Loucy (cell line): ENCODE measurements at regions not wholly inside any gene's neighbourhood (a gene's known extent, or its start where the extent isn't known, plus 50 kb on each side); places are given as distances from the start of the nearest gene placed in this dataset.

Source experiments
- H2AFZ ChIP-seq: fragments of 200-600 bp; sonication (generic); 2 replicates; pipeline ENCODE4 v1.6.0; 2016; ENCODE audit warnings: antibody characterized with exemption, mild to moderate bottlenecking, low read length, moderate library complexity
- H3F3A ChIP-seq: fragments of 200-600 bp; 2 replicates; pipeline ENCODE4 v1.6.0; 2016; ENCODE audit warnings: antibody characterized with exemption, low read depth, mild to moderate bottlenecking
- H3K27me3 ChIP-seq: fragments of 200-600 bp; sonication (generic); 2 replicates; pipeline ENCODE4 v1.6.1; 2014; ENCODE audit warnings: low read length, mild to moderate bottlenecking; ENCODE audit not compliant: insufficient read depth, poor library complexity, severe bottlenecking
- H3K36me3 ChIP-seq: fragments of 200-600 bp; sonication (generic); 2 replicates; pipeline ENCODE4 v1.6.1; 2016; ENCODE audit warnings: low read length; ENCODE audit not compliant: insufficient read depth
- H3K4me1 ChIP-seq: fragments of 200-600 bp; sonication (generic); 2 replicates; pipeline ENCODE4 v1.5.1; 2014; ENCODE audit warnings: low read length, mild to moderate bottlenecking; ENCODE audit not compliant: insufficient read depth, poor library complexity, severe bottlenecking
- H3K4me2 ChIP-seq: fragments of 200-600 bp; sonication (generic); 2 replicates; pipeline ENCODE4 v1.6.0; 2014; ENCODE audit warnings: antibody characterized with exemption, low read length, low read depth, mild to moderate bottlenecking; ENCODE audit not compliant: poor library complexity, severe bottlenecking
- H3K4me3 ChIP-seq: fragments of 200-600 bp; sonication (generic); 2 replicates; pipeline ENCODE4 v1.5.1; 2014; ENCODE audit warnings: low read length, mild to moderate bottlenecking, mixed read lengths; ENCODE audit not compliant: poor library complexity, severe bottlenecking
- H3K79me2 ChIP-seq: fragments of 200-600 bp; sonication (generic); 2 replicates; pipeline ENCODE4 v1.6.1; 2014; ENCODE audit warnings: low read length; ENCODE audit not compliant: insufficient read depth
- H3K9ac ChIP-seq: fragments of 200-600 bp; sonication (generic); 2 replicates; pipeline ENCODE4 v1.6.0; 2014; ENCODE audit warnings: mild to moderate bottlenecking, low read depth, low read length, moderate library complexity; ENCODE audit not compliant: poor library complexity, severe bottlenecking
- H3K9me2 ChIP-seq: fragments of 200-600 bp; sonication (generic); replicated peaks from 2 replicates; pipeline ENCODE4 v1.6.1; 2016; ENCODE audit warnings: low read depth, low read length, mixed read lengths
- H3K9me3 ChIP-seq: fragments of 200-600 bp; sonication (generic); 2 replicates; pipeline ENCODE4 v1.6.1; 2014; ENCODE audit warnings: mild to moderate bottlenecking, antibody characterized with exemption, low read length, low read depth; ENCODE audit not compliant: insufficient read depth
- H4K20me1 ChIP-seq: fragments of 200-600 bp; sonication (generic); 2 replicates; pipeline ENCODE4 v1.6.0; 2014; ENCODE audit warnings: antibody characterized with exemption, low read length, mild to moderate bottlenecking; ENCODE audit not compliant: insufficient read depth, poor library complexity, severe bottlenecking
- CTCF ChIP-seq: fragments of 200-600 bp; sonication (generic); conservative IDR thresholded peaks from 2 replicates; pipeline ENCODE4 v1.5.1; 2014; ENCODE audit warnings: mild to moderate bottlenecking, antibody characterized with exemption, low read length
- EZH2phosphoT487 ChIP-seq: fragments of 200-600 bp; IDR thresholded peaks from 2 replicates; pipeline ENCODE4 v1.6.1; 2018; ENCODE audit warnings: antibody characterized with exemption, mild to moderate bottlenecking, moderate library complexity, borderline replicate concordance

GRCh38 chr12:86719381-86719780 is 463.2 kb upstream of the MGAT4C start:
- H4K20me1 ChIP-seq = no peaks in the 10 kb centered on the region
- H3K4me2 ChIP-seq = no peak overlapping the region

GRCh38 chr12:86713121-86713520 is 456.9 kb upstream of the MGAT4C start:
- H3K79me2 ChIP-seq = no peaks in the 10 kb centered on the region
- H3K4me1 ChIP-seq = no peaks in the 10 kb centered on the region
- H4K20me1 ChIP-seq = no peaks in the 10 kb centered on the region
- H3K27me3 ChIP-seq = no peaks in the 10 kb centered on the region
- H3K9me3 ChIP-seq = no peaks in the 10 kb centered on the region
- no peak overlapping the region for H2AFZ ChIP-seq
- no peak overlapping the region for H3K9ac ChIP-seq
- no peak for TF ChIP-seq CTCF
- no peak for TF ChIP-seq EZH2phosphoT487
- H3K9me2 ChIP-seq = no peaks in the 10 kb centered on the region
- H3K36me3 ChIP-seq = no peaks in the 10 kb centered on the region
- no peak overlapping the region for H3K4me2 ChIP-seq
- H3F3A ChIP-seq = no peaks in the 10 kb centered on the region
- no peak overlapping the region for H3K4me3 ChIP-seq

More at GRCh38 chr12:86719381-86719780, 463.2 kb upstream of the MGAT4C start:
- H3K79me2 ChIP-seq = no peaks in the 10 kb centered on the region
- no peaks in the 10 kb centered on the region for H3K36me3 ChIP-seq
- no peaks in the 10 kb centered on the region for H3K4me1 ChIP-seq
- H3K9me3 ChIP-seq = no peaks in the 10 kb centered on the region
- H3F3A ChIP-seq = no peaks in the 10 kb centered on the region
- H3K9me2 ChIP-seq = no peaks in the 10 kb centered on the region
- TF ChIP-seq EZH2phosphoT487 (no peak), CTCF (no peak)
- H2AFZ ChIP-seq = no peak overlapping the region
- no peaks in the 10 kb centered on the region for H3K27me3 ChIP-seq
- no peak overlapping the region for H3K9ac ChIP-seq
- H3K4me3 ChIP-seq = no peak overlapping the region

DNA sequence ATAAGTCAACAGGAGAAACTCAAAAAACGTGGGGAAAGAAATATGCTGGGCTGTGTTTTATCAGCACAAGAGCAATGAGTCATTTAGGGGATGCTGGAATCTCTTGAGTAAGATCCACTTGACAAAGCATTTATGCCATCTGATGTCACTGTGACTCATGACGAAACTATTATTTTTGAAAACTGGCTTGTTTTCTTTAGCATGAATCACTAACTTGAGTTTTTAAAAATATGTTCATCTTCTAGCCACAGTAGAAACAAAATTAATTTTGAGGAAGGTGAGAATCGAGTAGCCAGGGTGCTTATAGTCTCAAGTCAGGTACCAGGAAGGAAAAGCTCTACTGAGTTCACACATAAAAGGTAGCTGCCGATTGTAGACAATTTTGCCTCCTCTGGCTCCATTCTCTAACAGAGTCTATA is 456.2 kb upstream of the MGAT4C start:
- Histone ChIP-seq H3K9me3 (no peaks in the 10 kb centered on the region), H3F3A (no peaks in the 10 kb centered on the region), H3K4me1 (no peaks in the 10 kb centered on the region), H4K20me1 (no peaks in the 10 kb centered on the region), H3K27me3 (no peaks in the 10 kb centered on the region), H3K36me3 (no peaks in the 10 kb centered on the region), H3K9me2 (no peaks in the 10 kb centered on the region), H3K4me2 (no peak overlapping the region), H2AFZ (no peak overlapping the region), H3K9ac (no peak overlapping the region), H3K4me3 (no peak overlapping the region), H3K79me2 (no peaks in the 10 kb centered on the region)
- TF ChIP-seq EZH2phosphoT487 (no peak), CTCF (no peak)
